ENCODE measurements at regions not wholly inside any gene's neighbourhood (a gene's known extent, or its start where the extent isn't known, plus 50 kb on each side); places are given as distances from the start of the nearest gene placed in this dataset.

GRCh38 chr7:98493030-98493778, 92.3 kb upstream of the BAIAP2L1 start:
- no peaks in the 10 kb centered on the region for H3K9me2 ChIP-seq (replicated peaks; ENCODE audit: low read depth, low read length)
- no peaks in the 10 kb centered on the region for H3K36me3 ChIP-seq (ENCODE audit: insufficient read depth, low read length)
- no peak overlapping the region for H3K9ac ChIP-seq (ENCODE audit: low read depth, low read length, poor library complexity, severe bottlenecking)
- TF ChIP-seq CTCF (conservative IDR thresholded peaks at IDR 0.05; ENCODE audit: low read length) (no peak), EZH2phosphoT487 (IDR thresholded peaks at IDR 0.05; ENCODE audit: borderline replicate concordance) (no peak)
- H3K4me3 ChIP-seq (ENCODE audit: low read length, poor library complexity, severe bottlenecking), result no peak overlapping the region
- H2AFZ ChIP-seq (ENCODE audit: low read length), result no peak overlapping the region
- H3K79me2 ChIP-seq (ENCODE audit: insufficient read depth, low read length), result no peaks in the 10 kb centered on the region
- H3K4me1 ChIP-seq (ENCODE audit: insufficient read depth, low read length, poor library complexity, severe bottlenecking), result no peaks in the 10 kb centered on the region
- no peaks in the 10 kb centered on the region for H3F3A ChIP-seq (ENCODE audit: low read depth)
- H3K9me3 ChIP-seq (ENCODE audit: insufficient read depth, low read depth, low read length), result no peaks in the 10 kb centered on the region
- H3K4me2 ChIP-seq (ENCODE audit: low read depth, low read length, poor library complexity, severe bottlenecking), result no peak overlapping the region
- no peaks in the 10 kb centered on the region for H3K27me3 ChIP-seq (ENCODE audit: insufficient read depth, low read length, poor library complexity, severe bottlenecking)
- H4K20me1 ChIP-seq (ENCODE audit: insufficient read depth, low read length, poor library complexity, severe bottlenecking), result no peaks in the 10 kb centered on the region

- Histone ChIP-seq H4K20me1 (ENCODE audit: insufficient read depth, low read length, poor library complexity, severe bottlenecking) (no peaks in the 10 kb centered on the region), H3K9ac (ENCODE audit: low read depth, low read length, poor library complexity, severe bottlenecking) (no peak overlapping the region), H3K9me3 (ENCODE audit: insufficient read depth, low read depth, low read length) (no peaks in the 10 kb centered on the region), H3K79me2 (ENCODE audit: insufficient read depth, low read length) (no peaks in the 10 kb centered on the region), H3K36me3 (ENCODE audit: insufficient read depth, low read length) (no peaks in the 10 kb centered on the region), H3K27me3 (ENCODE audit: insufficient read depth, low read length, poor library complexity, severe bottlenecking) (no peaks in the 10 kb centered on the region), H3F3A (ENCODE audit: low read depth) (no peaks in the 10 kb centered on the region), H3K4me2 (ENCODE audit: low read depth, low read length, poor library complexity, severe bottlenecking) (no peak overlapping the region), H3K9me2 (replicated peaks; ENCODE audit: low read depth, low read length) (no peaks in the 10 kb centered on the region), H3K4me1 (ENCODE audit: insufficient read depth, low read length, poor library complexity, severe bottlenecking) (no peaks in the 10 kb centered on the region), H2AFZ (ENCODE audit: low read length) (no peak overlapping the region), H3K4me3 (ENCODE audit: low read length, poor library complexity, severe bottlenecking) (no peak overlapping the region)
- no peak for TF ChIP-seq CTCF (conservative IDR thresholded peaks at IDR 0.05; ENCODE audit: low read length)
- no peak for TF ChIP-seq EZH2phosphoT487 (IDR thresholded peaks at IDR 0.05; ENCODE audit: borderline replicate concordance)
Observed at GRCh38 chr7:98488167-98488566, 87.3 kb upstream of the BAIAP2L1 start.

GRCh38 chr7:98483964-98484545, 83.2 kb upstream of the BAIAP2L1 start:
- Histone ChIP-seq H4K20me1 (ENCODE audit: insufficient read depth, low read length, poor library complexity, severe bottlenecking) (no peaks in the 10 kb centered on the region), H3K9ac (ENCODE audit: low read depth, low read length, poor library complexity, severe bottlenecking) (no peak overlapping the region), H3K9me3 (ENCODE audit: insufficient read depth, low read depth, low read length) (no peaks in the 10 kb centered on the region; the same call in 1 of the 2 replicates), H2AFZ (ENCODE audit: low read length) (no peak overlapping the region), H3K4me1 (ENCODE audit: insufficient read depth, low read length, poor library complexity, severe bottlenecking) (no peaks in the 10 kb centered on the region), H3F3A (ENCODE audit: low read depth) (no peaks in the 10 kb centered on the region), H3K36me3 (ENCODE audit: insufficient read depth, low read length) (no peaks in the 10 kb centered on the region), H3K4me2 (ENCODE audit: low read depth, low read length, poor library complexity, severe bottlenecking) (no peak overlapping the region), H3K4me3 (ENCODE audit: low read length, poor library complexity, severe bottlenecking) (no peak overlapping the region), H3K79me2 (ENCODE audit: insufficient read depth, low read length) (no peaks in the 10 kb centered on the region), H3K9me2 (replicated peaks; ENCODE audit: low read depth, low read length) (no peaks in the 10 kb centered on the region), H3K27me3 (ENCODE audit: insufficient read depth, low read length, poor library complexity, severe bottlenecking) (no peaks in the 10 kb centered on the region)
- TF ChIP-seq EZH2phosphoT487 (IDR thresholded peaks at IDR 0.05; ENCODE audit: borderline replicate concordance) (no peak), CTCF (conservative IDR thresholded peaks at IDR 0.05; ENCODE audit: low read length) (no peak)

Measured in Loucy (cell line).